Stomach (tissue), 4 donors: ENCODE measurements at regions not wholly inside any gene's neighbourhood (a gene's known extent, or its start where the extent isn't known, plus 50 kb on each side); places are given as distances from the start of the nearest gene placed in this dataset.

Experiments used
- EP300 ChIP-seq: sonication (generic); formaldehyde crosslinking; IDR thresholded peaks from one replicate; pipeline ENCODE4 v1.6.1; 2017; ENCODE audit warnings: antibody characterized with exemption
- POLR2A ChIP-seq, 4 donors: fragments of 450-650 bp; IDR thresholded peaks; one replicate each; pipeline ENCODE4 v1.6.1; 2016; ENCODE audit warnings: antibody characterized with exemption in 4 of 4, control low read depth in 2 of 4, mild to moderate bottlenecking in 1 of 4, moderate library complexity in 1 of 4
- POLR2AphosphoS5 ChIP-seq, 3 donors: sonication (generic); formaldehyde crosslinking; IDR thresholded peaks; one replicate each; pipeline ENCODE4 v1.6.1; 2016; ENCODE audit warnings: antibody characterized with exemption in 3 of 3
- TF ChIP-seq, protein P1 (sequence below), 7 experiments: fragments of 450-650 bp in 4 of 7; fragments of 200-600 bp in 3 of 7; sonication (generic) in 3 of 7; IDR thresholded peaks; one replicate each; pipeline ENCODE4 v1.5.1; 2016 to 2019; ENCODE audit warnings: antibody characterized with exemption in 7 of 7, control low read depth in 2 of 7, mild to moderate bottlenecking in 1 of 7

DNA sequence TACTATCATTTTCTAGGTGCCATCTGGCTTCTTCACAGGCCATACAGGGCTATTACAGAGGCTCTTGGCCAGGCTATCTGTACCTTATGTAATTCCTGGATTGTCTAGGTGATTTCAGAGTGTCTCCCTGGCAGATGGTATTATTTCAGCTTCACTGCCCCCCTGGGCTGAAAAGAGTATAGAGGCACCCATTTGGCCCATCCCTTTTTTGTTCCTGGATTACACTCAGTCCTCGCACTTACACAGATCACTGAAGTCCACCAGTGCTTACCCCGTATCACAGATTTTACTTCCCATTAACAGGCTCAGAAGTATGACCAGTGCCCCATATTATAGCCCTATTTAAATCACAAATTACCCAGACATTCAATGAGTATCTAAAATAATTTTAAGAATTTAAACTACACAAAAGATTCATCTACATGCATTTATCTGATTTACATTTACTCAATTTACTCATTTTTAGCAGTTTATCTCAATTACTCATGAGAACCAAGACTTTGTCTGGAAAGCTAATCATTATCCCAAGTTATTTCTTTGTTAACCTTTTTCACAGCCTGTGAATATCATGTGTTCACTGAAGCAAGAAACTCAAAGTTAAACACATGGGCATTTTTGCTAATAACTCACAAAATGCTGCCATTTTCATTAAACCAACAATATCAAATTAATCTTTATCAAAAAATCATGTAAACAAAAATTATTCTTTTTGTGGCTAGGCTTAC lies 121.0 kb downstream of the PCDH20 start:
- no peak for TF ChIP-seq POLR2A (IDR thresholded peaks at IDR 0.05)
- TF ChIP-seq, protein P1, sequence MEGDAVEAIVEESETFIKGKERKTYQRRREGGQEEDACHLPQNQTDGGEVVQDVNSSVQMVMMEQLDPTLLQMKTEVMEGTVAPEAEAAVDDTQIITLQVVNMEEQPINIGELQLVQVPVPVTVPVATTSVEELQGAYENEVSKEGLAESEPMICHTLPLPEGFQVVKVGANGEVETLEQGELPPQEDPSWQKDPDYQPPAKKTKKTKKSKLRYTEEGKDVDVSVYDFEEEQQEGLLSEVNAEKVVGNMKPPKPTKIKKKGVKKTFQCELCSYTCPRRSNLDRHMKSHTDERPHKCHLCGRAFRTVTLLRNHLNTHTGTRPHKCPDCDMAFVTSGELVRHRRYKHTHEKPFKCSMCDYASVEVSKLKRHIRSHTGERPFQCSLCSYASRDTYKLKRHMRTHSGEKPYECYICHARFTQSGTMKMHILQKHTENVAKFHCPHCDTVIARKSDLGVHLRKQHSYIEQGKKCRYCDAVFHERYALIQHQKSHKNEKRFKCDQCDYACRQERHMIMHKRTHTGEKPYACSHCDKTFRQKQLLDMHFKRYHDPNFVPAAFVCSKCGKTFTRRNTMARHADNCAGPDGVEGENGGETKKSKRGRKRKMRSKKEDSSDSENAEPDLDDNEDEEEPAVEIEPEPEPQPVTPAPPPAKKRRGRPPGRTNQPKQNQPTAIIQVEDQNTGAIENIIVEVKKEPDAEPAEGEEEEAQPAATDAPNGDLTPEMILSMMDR (IDR thresholded peaks at IDR 0.05): no peak
- no peak for TF ChIP-seq POLR2AphosphoS5 (IDR thresholded peaks at IDR 0.05)
- TF ChIP-seq EP300: no peak
